SK-N-SH treated with all-trans-retinoic acid at 6 μM for 48 hours (cell line): ENCODE measurements at regions not wholly inside any gene's neighbourhood (a gene's known extent, or its start where the extent isn't known, plus 50 kb on each side); places are given as distances from the start of the nearest gene placed in this dataset.
A peak's percentile ranks its signal among the peaks of the same experiment; 100 is the strongest.
"Not testable (repeated sequence)": the region's sequence is repeated elsewhere in the genome, so short reads cannot be mapped to it uniquely, and the experiment has no call there.

ENCODE experiments used
- ATAC-seq: fragments of 200-7000 bp; cut with Tn5 transposase; 3 replicates; pipeline ENCODE4 v1.9.1; 2020; ENCODE audit warnings: mild to moderate bottlenecking, moderate library complexity
- ARNTL ChIP-seq: fragments of 450-650 bp; formaldehyde crosslinking; IDR thresholded peaks from 2 replicates; pipeline ENCODE4 v1.5.0; 2020; ENCODE audit warnings: low read depth, mild to moderate bottlenecking, moderate library complexity, borderline replicate concordance
- BACH2 ChIP-seq: fragments of 250-450 bp; sonication (Bioruptor Pico); IDR thresholded peaks from 2 replicates; pipeline ENCODE4 v1.9.0; 2021; ENCODE audit warnings: mild to moderate bottlenecking, borderline replicate concordance
- CSDC2 ChIP-seq: fragments of 250-450 bp; sonication (Bioruptor Pico); IDR thresholded peaks from 2 replicates; pipeline ENCODE4 v1.5.0; 2020; ENCODE audit warnings: mild to moderate bottlenecking, moderate library complexity
- ESRRG ChIP-seq: fragments of 250-450 bp; sonication (Bioruptor Pico); IDR thresholded peaks from 2 replicates; pipeline ENCODE4 v1.6.1; 2021; ENCODE audit warnings: mild to moderate bottlenecking
- GLIS3 ChIP-seq: fragments of 250-450 bp; sonication (Bioruptor Pico); IDR thresholded peaks from 2 replicates; pipeline ENCODE4 v1.5.0; 2020; ENCODE audit warnings: mild to moderate bottlenecking, moderate library complexity
- ISL1 ChIP-seq: fragments of 250-450 bp; sonication (Bioruptor Pico); IDR thresholded peaks from 2 replicates; pipeline ENCODE4 v2.1.2; 2022; ENCODE audit warnings: mild to moderate bottlenecking, moderate library complexity
- PPARA ChIP-seq: fragments of 250-450 bp; sonication (Bioruptor Pico); IDR thresholded peaks from 2 replicates; pipeline ENCODE4 v1.5.0; 2020; ENCODE audit warnings: mild to moderate bottlenecking, borderline replicate concordance
- RARB ChIP-seq: fragments of 250-450 bp; sonication (Bioruptor Pico); IDR thresholded peaks from 2 replicates; pipeline ENCODE4 v1.8.0; 2021; ENCODE audit warnings: mild to moderate bottlenecking, moderate library complexity
- SNAI2 ChIP-seq: fragments of 250-450 bp; sonication (Bioruptor Pico); IDR thresholded peaks from 2 replicates; pipeline ENCODE4 v1.5.0; 2020; ENCODE audit warnings: mild to moderate bottlenecking, moderate library complexity
- TCF4 ChIP-seq: fragments of 250-450 bp; sonication (Bioruptor Pico); IDR thresholded peaks from 2 replicates; pipeline ENCODE4 v1.8.0; 2021; ENCODE audit warnings: mild to moderate bottlenecking, moderate library complexity, borderline replicate concordance
- TOX ChIP-seq: fragments of 250-450 bp; sonication (Bioruptor Pico); IDR thresholded peaks from 2 replicates; pipeline ENCODE4 v1.8.0; 2021; ENCODE audit warnings: mild to moderate bottlenecking, moderate library complexity, borderline replicate concordance
- TSHZ2 ChIP-seq: fragments of 250-450 bp; sonication (Bioruptor Pico); IDR thresholded peaks from 2 replicates; pipeline ENCODE4 v1.5.0; 2020; ENCODE audit warnings: mild to moderate bottlenecking, moderate library complexity
- ZC3H10 ChIP-seq: fragments of 250-450 bp; sonication (Bioruptor Pico); IDR thresholded peaks from 2 replicates; pipeline ENCODE4 v1.5.1; 2021; ENCODE audit warnings: mild to moderate bottlenecking, moderate library complexity
- ZFP3 ChIP-seq: fragments of 250-450 bp; sonication (Bioruptor Pico); IDR thresholded peaks from 2 replicates; pipeline ENCODE4 v1.5.0; 2020; ENCODE audit warnings: mild to moderate bottlenecking, moderate library complexity
- ZNF565 ChIP-seq: fragments of 450-650 bp; formaldehyde crosslinking; conservative IDR thresholded peaks from 2 replicates; pipeline ENCODE4 v1.5.0; 2020; ENCODE audit warnings: low read depth, mild to moderate bottlenecking, moderate library complexity
- ZNF70 ChIP-seq: fragments of 450-650 bp; formaldehyde crosslinking; IDR thresholded peaks from 2 replicates; pipeline ENCODE4 v1.5.0; 2020; ENCODE audit warnings: mild to moderate bottlenecking, moderate library complexity
- ZNF8 ChIP-seq: fragments of 450-650 bp; formaldehyde crosslinking; IDR thresholded peaks from 2 replicates; pipeline ENCODE4 v1.5.0; 2020; ENCODE audit warnings: mild to moderate bottlenecking, moderate library complexity
- TF ChIP-seq, protein P1 (sequence below): fragments of 250-450 bp; sonication (Bioruptor Pico); IDR thresholded peaks from 2 replicates; pipeline ENCODE4 v1.8.0; 2021; ENCODE audit warnings: low read depth, mild to moderate bottlenecking, moderate library complexity, borderline replicate concordance
- TF ChIP-seq, protein P2 (sequence below): fragments of 250-450 bp; sonication (Bioruptor Pico); IDR thresholded peaks from 2 replicates; pipeline ENCODE4 v1.5.1; 2021; ENCODE audit warnings: mild to moderate bottlenecking, moderate library complexity
- TF ChIP-seq, protein P3 (sequence below): fragments of 250-450 bp; sonication (Bioruptor Pico); IDR thresholded peaks from 2 replicates; pipeline ENCODE4 v1.8.0; 2020; ENCODE audit warnings: mild to moderate bottlenecking, moderate library complexity, borderline replicate concordance

DNA sequence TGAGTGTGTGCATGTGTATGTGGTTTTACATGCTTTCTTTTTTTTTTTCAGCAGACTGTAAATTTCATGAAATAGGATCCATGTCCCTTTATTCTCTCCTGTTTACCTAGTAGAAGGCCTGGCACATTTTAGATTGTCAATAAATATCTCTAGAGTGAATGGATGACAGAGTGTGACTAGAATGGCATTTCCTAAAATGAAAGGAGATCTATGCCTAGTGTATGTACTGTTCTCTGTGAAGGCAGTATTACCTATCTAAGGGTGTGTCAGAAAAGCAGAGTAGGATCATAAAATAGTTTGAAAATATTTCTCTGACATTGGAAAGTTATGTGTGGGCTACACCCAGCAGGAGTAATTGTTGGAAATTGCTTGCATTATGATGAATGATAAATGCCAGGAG lies 1876.0 kb upstream of the C9orf72 start:
- no peak for ATAC-seq
- TF ChIP-seq, protein P1, sequence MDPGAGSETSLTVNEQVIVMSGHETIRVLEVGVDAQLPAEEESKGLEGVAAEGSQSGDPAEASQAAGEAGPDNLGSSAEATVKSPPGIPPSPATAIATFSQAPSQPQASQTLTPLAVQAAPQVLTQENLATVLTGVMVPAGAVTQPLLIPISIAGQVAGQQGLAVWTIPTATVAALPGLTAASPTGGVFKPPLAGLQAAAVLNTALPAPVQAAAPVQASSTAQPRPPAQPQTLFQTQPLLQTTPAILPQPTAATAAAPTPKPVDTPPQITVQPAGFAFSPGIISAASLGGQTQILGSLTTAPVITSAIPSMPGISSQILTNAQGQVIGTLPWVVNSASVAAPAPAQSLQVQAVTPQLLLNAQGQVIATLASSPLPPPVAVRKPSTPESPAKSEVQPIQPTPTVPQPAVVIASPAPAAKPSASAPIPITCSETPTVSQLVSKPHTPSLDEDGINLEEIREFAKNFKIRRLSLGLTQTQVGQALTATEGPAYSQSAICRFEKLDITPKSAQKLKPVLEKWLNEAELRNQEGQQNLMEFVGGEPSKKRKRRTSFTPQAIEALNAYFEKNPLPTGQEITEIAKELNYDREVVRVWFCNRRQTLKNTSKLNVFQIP (CRISPR knock-in tag): no peak
- TF ChIP-seq CSDC2: no peak
- TF ChIP-seq GLIS3 (CRISPR knock-in tag): no peak
- TF ChIP-seq ZNF70 (CRISPR knock-in tag): no peak
- no peak for TF ChIP-seq PPARA
- no peak for TF ChIP-seq ZFP3 (CRISPR knock-in tag)
- TF ChIP-seq ARNTL (CRISPR knock-in tag): no peak
- no peak for TF ChIP-seq TOX (CRISPR knock-in tag)
- TF ChIP-seq BACH2 (CRISPR knock-in tag): no peak
- TF ChIP-seq TCF4 (CRISPR knock-in tag): no peak
- TF ChIP-seq, protein P2, sequence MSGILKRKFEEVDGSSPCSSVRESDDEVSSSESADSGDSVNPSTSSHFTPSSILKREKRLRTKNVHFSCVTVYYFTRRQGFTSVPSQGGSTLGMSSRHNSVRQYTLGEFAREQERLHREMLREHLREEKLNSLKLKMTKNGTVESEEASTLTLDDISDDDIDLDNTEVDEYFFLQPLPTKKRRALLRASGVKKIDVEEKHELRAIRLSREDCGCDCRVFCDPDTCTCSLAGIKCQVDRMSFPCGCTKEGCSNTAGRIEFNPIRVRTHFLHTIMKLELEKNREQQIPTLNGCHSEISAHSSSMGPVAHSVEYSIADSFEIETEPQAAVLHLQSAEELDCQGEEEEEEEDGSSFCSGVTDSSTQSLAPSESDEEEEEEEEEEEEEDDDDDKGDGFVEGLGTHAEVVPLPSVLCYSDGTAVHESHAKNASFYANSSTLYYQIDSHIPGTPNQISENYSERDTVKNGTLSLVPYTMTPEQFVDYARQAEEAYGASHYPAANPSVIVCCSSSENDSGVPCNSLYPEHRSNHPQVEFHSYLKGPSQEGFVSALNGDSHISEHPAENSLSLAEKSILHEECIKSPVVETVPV: no peak
- TF ChIP-seq ESRRG (CRISPR knock-in tag): no peak
- TF ChIP-seq ISL1 (CRISPR knock-in tag): no peak
- TF ChIP-seq, protein P3, sequence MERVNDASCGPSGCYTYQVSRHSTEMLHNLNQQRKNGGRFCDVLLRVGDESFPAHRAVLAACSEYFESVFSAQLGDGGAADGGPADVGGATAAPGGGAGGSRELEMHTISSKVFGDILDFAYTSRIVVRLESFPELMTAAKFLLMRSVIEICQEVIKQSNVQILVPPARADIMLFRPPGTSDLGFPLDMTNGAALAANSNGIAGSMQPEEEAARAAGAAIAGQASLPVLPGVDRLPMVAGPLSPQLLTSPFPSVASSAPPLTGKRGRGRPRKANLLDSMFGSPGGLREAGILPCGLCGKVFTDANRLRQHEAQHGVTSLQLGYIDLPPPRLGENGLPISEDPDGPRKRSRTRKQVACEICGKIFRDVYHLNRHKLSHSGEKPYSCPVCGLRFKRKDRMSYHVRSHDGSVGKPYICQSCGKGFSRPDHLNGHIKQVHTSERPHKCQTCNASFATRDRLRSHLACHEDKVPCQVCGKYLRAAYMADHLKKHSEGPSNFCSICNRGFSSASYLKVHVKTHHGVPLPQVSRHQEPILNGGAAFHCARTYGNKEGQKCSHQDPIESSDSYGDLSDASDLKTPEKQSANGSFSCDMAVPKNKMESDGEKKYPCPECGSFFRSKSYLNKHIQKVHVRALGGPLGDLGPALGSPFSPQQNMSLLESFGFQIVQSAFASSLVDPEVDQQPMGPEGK (CRISPR knock-in tag): no peak

DNA sequence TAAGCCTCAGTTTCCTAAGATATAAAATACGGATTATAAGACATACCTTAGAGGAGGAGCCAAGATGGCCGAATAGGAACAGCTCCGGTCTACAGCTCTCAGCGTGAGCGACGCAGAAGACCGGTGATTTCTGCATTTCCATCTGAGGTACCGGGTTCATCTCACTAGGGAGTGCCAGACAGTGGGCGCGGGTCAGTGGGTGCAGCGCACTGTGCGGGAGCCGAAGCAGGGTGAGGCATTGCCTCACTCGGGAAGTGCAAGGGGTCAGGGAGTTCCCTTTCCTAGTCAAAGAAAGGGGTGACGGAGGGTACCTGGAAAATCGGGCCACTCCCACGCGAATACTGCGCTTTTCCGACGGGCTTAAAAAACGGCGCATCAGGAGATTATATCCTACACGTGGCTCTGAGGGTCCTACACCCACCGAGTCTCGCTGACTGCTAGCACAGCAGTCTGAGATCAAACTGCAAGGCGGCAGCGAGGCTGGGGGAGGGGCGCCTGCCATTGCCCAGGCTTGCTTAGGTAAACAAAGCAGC lies 1877.1 kb upstream of the C9orf72 start:
- ATAC-seq: not testable (repeated sequence)

DNA sequence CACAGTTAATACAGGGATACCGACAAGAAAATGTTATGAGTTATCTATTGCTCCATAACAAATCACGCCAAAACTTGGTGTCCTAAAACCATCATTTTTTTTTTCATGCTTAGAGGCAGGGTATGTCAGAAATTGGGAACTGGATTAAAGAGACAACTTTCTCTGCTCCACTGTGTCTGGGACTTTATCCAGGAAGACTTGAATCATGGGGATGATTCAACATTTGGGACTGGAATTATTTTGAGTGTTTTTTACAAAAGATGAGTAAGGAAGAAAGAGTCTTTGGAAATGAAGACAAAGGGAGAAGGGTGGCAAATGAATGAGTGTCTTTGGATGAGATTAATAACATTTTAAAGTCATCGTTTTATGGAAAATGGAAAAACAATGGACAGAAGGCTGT lies 1883.7 kb upstream of the C9orf72 start:
- ATAC-seq: peak; percentile 61
- TF ChIP-seq ZNF70 (CRISPR knock-in tag): no peak
- no peak for TF ChIP-seq TSHZ2
- TF ChIP-seq RARB (CRISPR knock-in tag): no peak
- TF ChIP-seq ESRRG (CRISPR knock-in tag): no peak
- no peak for TF ChIP-seq CSDC2
- no peak for TF ChIP-seq ISL1 (CRISPR knock-in tag)
- no peak for TF ChIP-seq TCF4 (CRISPR knock-in tag)
- TF ChIP-seq ARNTL (CRISPR knock-in tag): no peak
- TF ChIP-seq, all 23 proteins: peak for 0

DNA sequence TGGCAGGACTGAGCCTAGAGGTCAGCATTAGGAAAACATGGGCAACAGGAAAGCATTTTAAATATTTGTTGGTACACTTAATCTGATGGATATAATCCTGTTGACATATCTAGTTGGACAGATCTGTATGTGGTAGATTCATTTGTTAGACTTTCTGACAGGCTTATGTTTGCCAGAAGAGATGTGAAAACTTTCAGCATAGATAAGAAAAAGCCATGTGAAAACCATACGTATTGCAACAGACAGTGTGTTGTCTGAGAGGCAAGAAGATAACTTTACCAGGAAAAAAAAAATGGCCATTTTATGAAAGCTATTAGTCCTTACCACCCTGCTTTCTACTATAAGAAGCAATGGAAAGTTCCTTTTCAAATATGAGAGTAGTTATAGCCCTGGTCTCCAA lies 1902.2 kb upstream of the C9orf72 start:
- no peak for ATAC-seq
- TF ChIP-seq ZC3H10 (CRISPR knock-in tag): no peak
- TF ChIP-seq SNAI2: no peak
- no peak for TF ChIP-seq ZNF565 (CRISPR knock-in tag)
- TF ChIP-seq ARNTL (CRISPR knock-in tag): no peak
- TF ChIP-seq ZNF8: no peak
- no peak for TF ChIP-seq TSHZ2
- TF ChIP-seq ZNF70 (CRISPR knock-in tag): no peak
- TF ChIP-seq PPARA: no peak
- TF ChIP-seq, protein P1 (CRISPR knock-in tag): no peak
- TF ChIP-seq, protein P2: no peak
- TF ChIP-seq TOX (CRISPR knock-in tag): no peak
- TF ChIP-seq, all 23 proteins: peak for 0
